ENCODE measurements at regions not wholly inside any gene's neighbourhood (a gene's known extent, or its start where the extent isn't known, plus 50 kb on each side); places are given as distances from the start of the nearest gene placed in this dataset.

GRCh38 chr2:23200068-23200786 is 184.8 kb upstream of the KLHL29 start:
- DNase-seq (ENCODE audit: low spot score) = no peak

- peak; percentile 10 for DNase-seq (ENCODE audit: low spot score)
Observed at GRCh38 chr2:23200787-23201114, 184.2 kb upstream of the KLHL29 start.

GRCh38 chr2:23203383-23203782 is 181.6 kb upstream of the KLHL29 start:
- DNase-seq (ENCODE audit: low spot score) = no peak

- DNase-seq (ENCODE audit: low spot score) = no peak
Observed at GRCh38 chr2:23204685-23205242, 180.2 kb upstream of the KLHL29 start.

GRCh38 chr2:23206650-23207049 is 178.3 kb upstream of the KLHL29 start:
- DNase-seq (ENCODE audit: low spot score) = no peak

GRCh38 chr2:23207871-23208270 is 177.1 kb upstream of the KLHL29 start:
- DNase-seq (ENCODE audit: low spot score) = no peak

GRCh38 chr2:23208339-23208738 is 176.6 kb upstream of the KLHL29 start:
- no peak for DNase-seq (ENCODE audit: low spot score)

GRCh38 chr2:23209059-23209458 is 175.9 kb upstream of the KLHL29 start:
- no peak for DNase-seq (ENCODE audit: low spot score)

- DNase-seq (ENCODE audit: low spot score) = no peak
Observed at GRCh38 chr2:23211987-23212583, 172.9 kb upstream of the KLHL29 start.

- no peak for DNase-seq (ENCODE audit: low spot score)
Observed at GRCh38 chr2:23213196-23213595, 171.8 kb upstream of the KLHL29 start.

GRCh38 chr2:23215016-23215415 is 170.0 kb upstream of the KLHL29 start:
- no peak for DNase-seq (ENCODE audit: low spot score)

- no peak for DNase-seq (ENCODE audit: low spot score)
Observed at GRCh38 chr2:23219666-23220065, 165.3 kb upstream of the KLHL29 start.

- DNase-seq (ENCODE audit: low spot score) = no peak
Observed at GRCh38 chr2:23220513-23221094, 164.4 kb upstream of the KLHL29 start.

- no peak for DNase-seq (ENCODE audit: low spot score)
Observed at GRCh38 chr2:23221236-23221635, 163.7 kb upstream of the KLHL29 start.

GRCh38 chr2:23221901-23222300 is 163.1 kb upstream of the KLHL29 start:
- DNase-seq (ENCODE audit: low spot score) = no peak

GRCh38 chr2:23230885-23231284 is 154.1 kb upstream of the KLHL29 start:
- DNase-seq (ENCODE audit: low spot score) = no peak

- DNase-seq (ENCODE audit: low spot score) = no peak
Observed at GRCh38 chr2:23231865-23232264, 153.1 kb upstream of the KLHL29 start.

- DNase-seq (ENCODE audit: low spot score) = no peak
Observed at GRCh38 chr2:23235292-23235691, 149.7 kb upstream of the KLHL29 start.

- DNase-seq (ENCODE audit: low spot score) = no peak
Observed at GRCh38 chr2:23235736-23236135, 149.2 kb upstream of the KLHL29 start.

- no peak for DNase-seq (ENCODE audit: low spot score)
Observed at GRCh38 chr2:23237147-23237546, 147.8 kb upstream of the KLHL29 start.

GRCh38 chr2:23238011-23238657 is 146.8 kb upstream of the KLHL29 start:
- DNase-seq (ENCODE audit: low spot score) = no peak

GRCh38 chr2:23239374-23239773 is 145.6 kb upstream of the KLHL29 start:
- no peak for DNase-seq (ENCODE audit: low spot score)

- DNase-seq (ENCODE audit: low spot score) = no peak
Observed at GRCh38 chr2:23241121-23241520, 143.9 kb upstream of the KLHL29 start.
